ENCODE measurements at regions not wholly inside any gene's neighbourhood (a gene's known extent, or its start where the extent isn't known, plus 50 kb on each side); places are given as distances from the start of the nearest gene placed in this dataset.
"Not testable (repeated sequence)": the region's sequence is repeated elsewhere in the genome, so short reads cannot be mapped to it uniquely, and the experiment has no call there.

DNA sequence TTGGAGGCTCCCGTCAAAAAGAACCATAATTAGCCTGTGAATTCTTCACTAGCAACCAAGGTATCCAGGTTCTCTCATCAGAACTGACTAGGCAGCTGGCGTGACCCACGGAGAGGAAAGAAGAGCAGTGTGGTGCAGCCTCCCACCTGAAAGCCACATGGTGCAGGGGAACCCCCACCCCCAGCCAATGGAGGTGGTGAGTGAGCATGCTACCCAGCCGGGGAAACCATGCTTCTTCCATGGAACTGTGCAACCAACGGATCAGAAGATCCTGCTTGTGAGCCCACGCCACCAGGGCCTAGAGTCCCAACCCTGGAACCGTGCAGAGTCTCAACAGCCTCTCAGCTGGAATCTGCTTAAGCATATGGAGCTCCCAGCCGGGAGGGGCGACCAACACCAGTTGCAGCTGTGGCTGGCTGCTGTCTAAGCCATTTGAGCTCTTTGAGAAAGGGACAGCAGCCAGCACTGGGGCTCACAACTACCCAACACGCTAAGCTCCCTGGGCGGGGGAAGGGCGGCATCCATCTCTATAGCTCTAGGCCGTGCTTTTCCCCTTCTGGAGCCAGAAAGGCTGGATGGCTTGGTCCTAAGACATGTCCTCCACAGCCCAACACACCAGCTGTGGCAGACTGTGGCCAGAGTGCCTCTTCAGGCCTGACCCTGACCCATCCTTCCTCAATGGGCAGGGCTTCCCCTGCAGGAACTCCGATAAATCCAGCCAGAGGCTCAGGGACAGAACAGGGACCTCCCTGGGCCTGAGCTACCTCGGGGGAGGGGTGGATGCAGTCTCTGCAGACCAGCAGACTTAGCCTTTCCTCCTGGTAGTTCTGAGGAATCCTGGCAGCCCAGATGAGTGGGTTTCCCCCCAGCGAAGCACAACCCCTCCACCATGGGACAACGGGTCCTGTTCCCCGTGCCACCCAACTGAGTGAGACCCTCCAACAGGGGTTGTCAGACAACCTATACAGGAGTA lies 151.4 kb upstream of the NXPH2 start:
- DNase-seq (ENCODE audit: low spot score), result no peak

DNA sequence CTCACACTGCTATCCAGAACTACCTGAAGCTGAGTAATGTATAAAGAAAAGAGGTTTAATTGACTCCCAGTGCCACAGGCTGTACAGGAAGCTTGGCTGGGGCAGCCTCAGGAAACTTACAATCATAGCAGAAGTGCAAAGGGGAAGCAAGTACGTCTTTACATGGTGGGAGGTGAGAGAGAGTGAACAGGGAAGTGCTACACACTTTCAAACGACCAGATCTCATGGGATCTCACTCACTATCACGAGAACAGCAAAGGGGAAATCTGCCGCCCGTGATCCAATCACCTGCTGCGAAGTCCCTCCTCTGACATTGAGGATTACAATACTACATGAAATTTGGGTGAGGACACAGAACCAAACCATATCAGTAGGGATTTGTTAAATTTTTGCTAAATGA lies 150.4 kb upstream of the NXPH2 start:
- DNase-seq (ENCODE audit: low spot score), result no peak

DNA sequence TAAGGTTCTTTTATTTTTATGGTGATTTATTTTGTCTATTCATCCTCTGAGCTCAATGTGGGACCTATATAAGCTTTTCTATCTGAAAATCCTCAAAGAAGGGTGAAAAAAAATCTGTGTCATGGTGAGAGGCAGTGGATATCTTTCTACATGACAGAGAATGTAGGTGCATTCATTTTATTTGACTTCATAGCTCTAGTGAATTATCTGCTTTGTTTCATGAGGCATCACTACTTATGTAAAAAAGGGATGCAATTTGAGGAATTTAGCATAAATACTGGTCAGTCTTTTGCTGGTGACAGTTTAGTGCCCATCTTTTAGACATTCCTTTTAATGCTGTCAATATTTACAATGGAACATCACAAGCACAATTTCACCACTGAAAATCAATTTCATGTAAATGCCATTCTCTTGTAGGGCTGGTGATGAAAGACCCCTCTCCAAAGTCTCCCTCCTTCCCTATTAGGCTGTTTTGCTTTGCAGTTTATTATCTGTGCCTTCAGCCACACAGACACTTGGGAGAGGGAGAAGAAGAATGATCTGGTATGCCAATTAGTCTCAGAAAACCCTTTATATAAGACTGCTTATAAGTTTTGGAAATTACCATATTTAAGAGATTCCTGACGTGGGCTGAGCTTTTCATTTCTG lies 148.3 kb upstream of the NXPH2 start:
- DNase-seq (ENCODE audit: low spot score), result no peak

DNA sequence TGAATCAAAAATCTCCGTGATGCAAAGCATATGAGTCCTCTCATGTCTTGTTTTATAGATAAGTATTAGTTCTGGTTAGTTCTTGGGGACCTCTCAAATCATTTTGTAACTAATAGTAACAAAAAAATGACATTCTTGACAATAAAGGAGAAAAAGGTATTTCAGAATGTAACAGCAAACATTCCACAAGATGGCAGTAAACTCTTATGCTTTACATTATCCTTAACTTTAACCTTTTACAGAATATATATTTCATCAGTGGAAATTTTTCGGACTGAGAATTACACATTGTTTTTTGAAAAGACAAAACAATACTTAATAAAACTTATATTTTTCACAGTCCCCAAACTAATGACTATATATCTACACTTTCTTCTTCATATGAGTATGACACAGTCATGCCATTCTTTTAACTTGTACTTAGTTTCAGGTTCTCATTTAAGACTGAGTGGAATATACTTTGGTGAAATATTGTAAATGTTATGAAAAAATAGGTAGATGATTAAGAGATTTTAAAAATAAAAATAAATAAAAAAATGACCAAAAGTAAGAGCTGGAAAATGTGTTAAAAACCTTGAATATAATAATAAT lies 142.9 kb upstream of the NXPH2 start:
- peak; percentile 50 for DNase-seq (ENCODE audit: low spot score)

- DNase-seq (ENCODE audit: low spot score), result no peak
Measured at GRCh38 chr2:138919120-138919747, 139.0 kb upstream of the NXPH2 start.

- no peak for DNase-seq (ENCODE audit: low spot score)
Measured at GRCh38 chr2:138910427-138910826, 130.2 kb upstream of the NXPH2 start.

DNA sequence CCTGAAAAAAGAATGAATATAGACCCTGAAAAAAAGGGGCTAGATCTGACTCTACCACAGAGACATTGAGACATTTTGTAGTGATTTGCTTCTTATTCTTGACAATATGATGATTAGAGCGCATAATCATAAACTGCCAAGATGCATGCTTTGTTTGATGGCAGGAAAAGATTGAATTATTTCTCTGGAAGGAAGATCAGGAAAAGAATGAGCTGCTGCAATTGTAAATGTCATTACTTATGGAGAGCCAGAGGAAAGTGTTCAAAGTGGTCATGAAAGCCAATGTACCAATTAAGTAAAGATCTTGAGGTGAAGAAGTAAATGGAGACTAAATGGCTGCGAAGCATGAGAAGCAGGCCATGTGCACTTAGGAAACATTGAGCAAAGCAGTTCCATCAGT lies 126.4 kb upstream of the NXPH2 start:
- no peak for DNase-seq (ENCODE audit: low spot score)

GRCh38 chr2:138902239-138902871 lies 122.2 kb upstream of the NXPH2 start:
- DNase-seq (ENCODE audit: low spot score), result no peak

DNA sequence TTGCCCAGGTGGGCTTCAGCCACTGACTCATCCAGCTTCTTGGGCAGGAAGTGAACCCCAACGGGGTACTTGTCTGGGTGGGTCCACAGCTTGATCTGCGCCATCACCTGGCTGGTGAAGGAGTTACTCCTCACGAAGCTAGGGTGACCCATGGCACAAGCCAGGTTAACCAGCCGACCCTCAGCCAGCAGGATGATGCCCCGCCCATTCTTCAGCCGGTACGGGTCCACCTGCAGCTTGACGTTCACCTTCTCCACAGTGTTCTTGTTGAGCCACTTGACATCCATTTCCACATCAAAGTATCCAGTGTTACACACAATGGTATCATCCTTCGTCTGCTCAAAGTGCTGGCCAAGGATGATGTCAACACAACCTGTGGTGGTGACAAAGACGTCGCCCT lies 121.3 kb upstream of the NXPH2 start:
- DNase-seq (ENCODE audit: low spot score), result no peak

DNA sequence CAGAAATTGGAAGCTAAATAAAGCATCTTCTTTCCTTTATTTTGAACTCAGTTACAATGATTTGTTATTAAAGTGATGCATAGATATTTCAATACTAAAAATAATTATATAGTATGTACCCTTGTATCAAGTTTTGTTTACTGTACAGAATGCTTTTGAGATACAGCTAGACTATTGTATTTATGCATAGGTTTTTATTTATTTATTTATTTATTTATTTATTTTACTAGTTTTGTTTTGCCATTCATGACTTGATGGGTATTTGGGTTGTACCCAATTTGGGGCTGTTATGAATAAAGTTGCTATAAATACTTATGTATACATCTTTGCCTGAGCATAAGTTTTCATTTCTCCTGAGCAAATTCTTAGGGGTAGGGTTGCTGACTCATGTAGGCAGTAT lies 118.7 kb upstream of the NXPH2 start:
- no peak for DNase-seq (ENCODE audit: low spot score)

DNA sequence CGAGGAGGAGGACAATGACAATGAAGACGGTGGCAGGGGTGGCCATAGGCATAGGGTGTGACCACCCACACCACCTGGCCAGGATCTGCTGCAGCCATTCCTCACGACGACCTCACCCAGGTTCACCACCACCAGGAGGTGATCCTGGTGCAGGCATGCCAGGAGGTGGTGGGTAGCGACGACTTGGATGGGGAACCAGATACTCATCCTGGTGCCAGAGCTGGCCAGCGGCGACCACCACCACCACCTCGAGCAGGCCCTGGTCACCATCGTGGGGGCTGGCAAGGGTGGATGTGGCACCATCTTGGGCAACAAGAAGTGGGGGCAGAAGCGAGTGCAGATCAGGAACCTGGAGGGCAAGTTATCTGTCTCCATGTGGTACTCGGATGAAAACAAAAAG lies 117.1 kb upstream of the NXPH2 start:
- DNase-seq (ENCODE audit: low spot score), result no peak

DNA sequence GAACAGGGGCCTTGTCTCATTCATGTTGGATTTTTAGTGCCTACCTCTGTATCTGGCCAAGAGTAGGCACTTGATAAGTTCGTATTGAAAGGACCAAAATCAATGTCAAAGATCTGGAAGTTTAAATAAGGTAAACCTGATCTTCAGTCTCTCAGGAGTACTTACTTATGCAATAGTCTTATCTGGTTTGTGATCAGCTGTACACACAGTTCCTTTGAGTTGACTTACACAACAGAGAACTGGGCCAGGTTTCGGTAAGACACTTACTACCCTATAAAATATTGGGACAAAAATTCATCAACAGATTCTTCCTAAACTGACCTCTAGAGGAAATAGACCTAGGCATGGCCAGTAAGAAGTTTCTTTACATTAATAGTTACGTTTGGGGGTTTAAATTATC lies 113.6 kb upstream of the NXPH2 start:
- no peak for DNase-seq (ENCODE audit: low spot score)

- no peak for DNase-seq (ENCODE audit: low spot score)
Measured at GRCh38 chr2:138881126-138881525, 100.9 kb upstream of the NXPH2 start.

- no peak for DNase-seq (ENCODE audit: low spot score)
Measured at GRCh38 chr2:138879931-138880330, 99.7 kb upstream of the NXPH2 start.

GRCh38 chr2:138877421-138877820 lies 97.2 kb upstream of the NXPH2 start:
- peak; percentile 8 for DNase-seq (ENCODE audit: low spot score)

- DNase-seq (ENCODE audit: low spot score), result no peak
Measured at GRCh38 chr2:138874251-138874650, 94.1 kb upstream of the NXPH2 start.

DNA sequence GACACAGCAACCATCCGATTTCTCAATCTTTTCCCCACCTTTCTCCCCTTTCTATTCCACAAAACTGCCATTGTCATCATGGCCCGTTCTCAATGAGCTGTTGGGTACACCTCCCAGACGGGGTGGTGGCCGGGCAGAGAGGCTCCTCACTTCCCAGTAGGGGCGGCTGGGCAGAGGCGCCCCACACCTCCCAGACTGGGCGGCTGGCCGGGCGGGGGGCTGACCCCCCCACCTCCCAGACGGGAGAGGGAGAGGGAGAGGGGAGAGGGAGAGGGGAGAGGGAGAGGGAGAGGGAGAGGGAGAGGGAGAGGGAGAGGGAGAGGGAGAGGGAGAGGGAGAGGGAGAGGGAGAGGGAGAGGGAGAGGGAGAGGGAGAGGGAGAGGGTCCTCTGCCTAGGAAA lies 91.9 kb upstream of the NXPH2 start:
- DNase-seq (ENCODE audit: low spot score), result not testable (repeated sequence)

- DNase-seq (ENCODE audit: low spot score), result no peak
Measured at GRCh38 chr2:138871312-138871711, 91.1 kb upstream of the NXPH2 start.

DNA sequence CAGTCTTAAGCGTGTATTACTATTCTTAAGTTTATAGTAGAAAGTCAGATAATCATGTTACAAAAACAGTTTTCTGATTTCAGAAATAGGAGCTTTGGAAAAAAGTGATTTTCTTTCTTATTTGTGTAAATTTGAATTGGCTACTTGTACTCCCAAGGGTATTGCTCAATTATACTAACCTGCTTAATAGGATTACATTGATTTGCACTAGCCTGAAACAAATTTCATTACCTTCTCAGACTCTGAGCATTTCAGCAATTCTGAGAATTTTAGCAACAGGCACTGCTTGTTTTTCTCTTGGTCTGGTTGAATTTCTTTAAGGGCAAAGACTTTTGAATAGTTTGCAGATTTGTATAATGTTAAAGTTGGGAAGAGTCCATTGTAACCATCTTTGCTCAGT lies 87.2 kb upstream of the NXPH2 start:
- no peak for DNase-seq (ENCODE audit: low spot score)

GRCh38 chr2:138866797-138867196 lies 86.6 kb upstream of the NXPH2 start:
- no peak for DNase-seq (ENCODE audit: low spot score)

GRCh38 chr2:138853761-138854160 lies 73.6 kb upstream of the NXPH2 start:
- no peak for DNase-seq (ENCODE audit: low spot score)

DNA sequence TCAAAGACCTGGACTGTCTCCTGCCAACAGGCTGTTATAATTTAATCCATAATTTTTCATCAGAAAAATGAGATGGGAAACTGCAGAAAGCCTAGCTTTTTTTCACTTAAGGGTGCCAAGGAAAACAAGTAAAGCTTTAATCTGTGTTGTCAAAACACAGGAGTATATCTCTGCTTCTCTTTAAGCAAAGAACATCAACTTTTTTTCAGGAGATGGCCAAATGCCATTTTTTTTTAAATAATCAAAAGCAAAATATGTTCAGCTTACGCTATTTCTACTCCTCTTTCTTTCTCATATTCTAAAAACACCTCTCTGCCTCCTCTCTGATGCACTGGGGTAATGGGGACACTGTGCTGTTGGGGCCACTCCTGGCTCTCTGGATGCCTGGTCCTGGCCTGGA lies 73.1 kb upstream of the NXPH2 start:
- no peak for DNase-seq (ENCODE audit: low spot score)
